Trophoblast cell (in vitro differentiated cells and primary cell): ENCODE measurements at regions not wholly inside any gene's neighbourhood (a gene's known extent, or its start where the extent isn't known, plus 50 kb on each side); places are given as distances from the start of the nearest gene placed in this dataset.

Experiments
- DNase-seq, 2 donors: peaks; one replicate each; pipeline ENCODE4 v3.0.0-alpha.2; 2016
- H2AFZ ChIP-seq: 2 replicates; pipeline ENCODE4 v1.6.1; 2013; ENCODE audit warnings: low read length, moderate library complexity, mild to moderate bottlenecking; ENCODE audit not compliant: insufficient read depth, poor library complexity
- H2AK5ac ChIP-seq: 2 replicates; pipeline ENCODE4 v1.6.1; 2013; ENCODE audit warnings: mild to moderate bottlenecking, low read length
- H2BK120ac ChIP-seq: 2 replicates; pipeline ENCODE4 v1.6.1; 2013; ENCODE audit warnings: low read length, mild to moderate bottlenecking, moderate library complexity; ENCODE audit not compliant: insufficient read depth, poor library complexity
- H2BK12ac ChIP-seq: 2 replicates; pipeline ENCODE4 v1.6.1; 2013; ENCODE audit warnings: mild to moderate bottlenecking, low read length, moderate library complexity
- H2BK5ac ChIP-seq: 2 replicates; pipeline ENCODE4 v1.6.1; 2013; ENCODE audit warnings: low read length, low read depth, moderate library complexity, mild to moderate bottlenecking; ENCODE audit not compliant: poor library complexity
- H3K14ac ChIP-seq: 2 replicates; pipeline ENCODE4 v1.6.1; 2013; ENCODE audit warnings: mild to moderate bottlenecking, low read length
- H3K18ac ChIP-seq: 2 replicates; pipeline ENCODE4 v1.6.1; 2013; ENCODE audit warnings: mild to moderate bottlenecking, low read length
- H3K23ac ChIP-seq: 2 replicates; pipeline ENCODE4 v1.6.1; 2013; ENCODE audit warnings: low read length
- H3K27ac ChIP-seq: 2 replicates; pipeline ENCODE4 v1.5.1; 2013; ENCODE audit warnings: low read depth, mild to moderate bottlenecking, inconsistent platforms, low read length, moderate library complexity
- H3K27me3 ChIP-seq: 2 replicates; pipeline ENCODE4 v1.6.1; 2013; ENCODE audit warnings: inconsistent platforms, mild to moderate bottlenecking, low read length, moderate library complexity; ENCODE audit not compliant: insufficient read depth
- H3K36me3 ChIP-seq, 2 experiments: 1 replicate in 1 of 2; 2 replicates in 1 of 2; pipeline ENCODE4 v1.6.1; 2013; ENCODE audit warnings: low read length in 2 of 2, mild to moderate bottlenecking in 2 of 2, moderate library complexity in 1 of 2; ENCODE audit not compliant: insufficient read depth in 2 of 2, control insufficient read depth in 1 of 2
- H3K4ac ChIP-seq: 2 replicates; pipeline ENCODE4 v1.6.1; 2013; ENCODE audit warnings: low read depth, mild to moderate bottlenecking, low read length, moderate library complexity
- H3K4me1 ChIP-seq, 2 experiments: 1 replicate in 1 of 2; 2 replicates in 1 of 2; pipeline ENCODE4 v1.6.1; 2013; ENCODE audit warnings: low read length in 2 of 2, mild to moderate bottlenecking in 2 of 2, moderate library complexity in 1 of 2; ENCODE audit not compliant: insufficient read depth in 2 of 2, control insufficient read depth in 1 of 2
- H3K4me2 ChIP-seq: 2 replicates; pipeline ENCODE4 v1.6.1; 2013; ENCODE audit warnings: inconsistent platforms, mild to moderate bottlenecking, low read length, moderate library complexity
- H3K4me3 ChIP-seq: 2 replicates; pipeline ENCODE4 v1.5.1; 2013; ENCODE audit warnings: mild to moderate bottlenecking, low read depth, low read length, inconsistent platforms
- H3K79me1 ChIP-seq: one replicate; pipeline ENCODE4 v1.6.1; 2013; ENCODE audit warnings: low read length
- H3K79me2 ChIP-seq: 2 replicates; pipeline ENCODE4 v1.6.1; 2013; ENCODE audit warnings: low read length, mild to moderate bottlenecking; ENCODE audit not compliant: control insufficient read depth, insufficient read depth, poor library complexity
- H3K9ac ChIP-seq: 2 replicates; pipeline ENCODE4 v1.6.1; 2013; ENCODE audit warnings: mild to moderate bottlenecking, low read length
- H3K9me3 ChIP-seq: 2 replicates; pipeline ENCODE4 v1.6.1; 2013; ENCODE audit warnings: low read depth, mild to moderate bottlenecking, control low read depth, inconsistent platforms, low read length; ENCODE audit not compliant: insufficient read depth
- H4K12ac ChIP-seq: 2 replicates; pipeline ENCODE4 v1.6.1; 2013; ENCODE audit warnings: low read depth, mild to moderate bottlenecking, low read length, moderate library complexity
- H4K8ac ChIP-seq: 2 replicates; pipeline ENCODE4 v1.6.1; 2013; ENCODE audit warnings: low read depth, mild to moderate bottlenecking, low read length, moderate library complexity
- H4K91ac ChIP-seq: one replicate; pipeline ENCODE4 v1.6.1; 2013; ENCODE audit warnings: low read depth, mild to moderate bottlenecking, low read length, moderate library complexity
- WGBS: extraction: QIAGEN DNeasy Blood & Tissue Kit; methylation state at CpG from one replicate; pipeline ENCODE4 v1.1.7; 2013; ENCODE audit warnings: missing lambda C conversion rate; ENCODE audit not compliant: insufficient read length, insufficient coverage; ENCODE audit errors: extremely low coverage; 5-methylcytosine and 5-hydroxymethylcytosine counted together

GRCh38 chr12:130222519-130223218, 60.4 kb downstream of the FZD10 start:
- H3K18ac ChIP-seq, result no peak overlapping the region
- H3K27ac ChIP-seq, result no peak overlapping the region
- no peak overlapping the region for H4K12ac ChIP-seq
- no peak overlapping the region for H4K8ac ChIP-seq
- no peak overlapping the region for H2BK120ac ChIP-seq
- H3K79me2 ChIP-seq, result no peaks in the 10 kb centered on the region
- no peak overlapping the region for H3K4me2 ChIP-seq
- H3K14ac ChIP-seq, result no peak overlapping the region
- no CpG with 5 or more reads among the region's 23 CpGs for WGBS
- no peaks in the 10 kb centered on the region for H3K36me3 ChIP-seq
- no peak overlapping the region for H3K9ac ChIP-seq
- H3K4me1 ChIP-seq, result no peaks in the 10 kb centered on the region
- no peak for DNase-seq
- peaks cover 6% of the 10 kb centered on the region for H3K27me3 ChIP-seq
- H2BK5ac ChIP-seq, result no peak overlapping the region
- H3K4me3 ChIP-seq, result no peak overlapping the region
- H2BK12ac ChIP-seq, result no peak overlapping the region
- H2AFZ ChIP-seq, result no peak overlapping the region
- H3K23ac ChIP-seq, result no peak overlapping the region
- no peak overlapping the region for H2AK5ac ChIP-seq
- no peak overlapping the region for H3K4ac ChIP-seq
- no peaks in the 10 kb centered on the region for H3K79me1 ChIP-seq
- H3K9me3 ChIP-seq, result peaks cover 9% of the 10 kb centered on the region
- H4K91ac ChIP-seq, result no peak overlapping the region

- no peak overlapping the region for H2AK5ac ChIP-seq
- no peak overlapping the region for H4K91ac ChIP-seq
- no peaks in the 10 kb centered on the region for H3K36me3 ChIP-seq
- H3K23ac ChIP-seq, result peak overlapping the region; percentile 12
- peaks cover 14% of the 10 kb centered on the region for H3K9me3 ChIP-seq
- no peak overlapping the region for H3K18ac ChIP-seq
- no peaks in the 10 kb centered on the region for H3K79me2 ChIP-seq
- H3K14ac ChIP-seq, result no peak overlapping the region
- no peak overlapping the region for H2AFZ ChIP-seq
- H3K4me1 ChIP-seq, result no peaks in the 10 kb centered on the region
- WGBS, result 100% methylated on average over 3 of the region's 6 CpGs
- H3K4ac ChIP-seq, result no peak overlapping the region
- no peak overlapping the region for H4K12ac ChIP-seq
- H2BK120ac ChIP-seq, result no peak overlapping the region
- no peak for DNase-seq
- no peak overlapping the region for H3K27ac ChIP-seq
- H3K4me2 ChIP-seq, result no peak overlapping the region
- H3K9ac ChIP-seq, result no peak overlapping the region
- H2BK12ac ChIP-seq, result no peak overlapping the region
- H3K4me3 ChIP-seq, result no peak overlapping the region
- no peak overlapping the region for H2BK5ac ChIP-seq
- peaks cover 6% of the 10 kb centered on the region for H3K27me3 ChIP-seq
- H4K8ac ChIP-seq, result no peak overlapping the region
- no peaks in the 10 kb centered on the region for H3K79me1 ChIP-seq
Observed at GRCh38 chr12:130223767-130224244, 61.5 kb downstream of the FZD10 start.

GRCh38 chr12:130224613-130225012, 62.3 kb downstream of the FZD10 start:
- H2BK120ac ChIP-seq, result no peak overlapping the region
- no peak overlapping the region for H2BK12ac ChIP-seq
- H3K4me1 ChIP-seq, result no peaks in the 10 kb centered on the region
- no peak overlapping the region for H3K14ac ChIP-seq
- H4K8ac ChIP-seq, result no peak overlapping the region
- DNase-seq, result no peak
- H3K9ac ChIP-seq, result no peak overlapping the region
- H3K9me3 ChIP-seq, result peaks cover 15% of the 10 kb centered on the region
- H3K79me2 ChIP-seq, result no peaks in the 10 kb centered on the region
- H3K36me3 ChIP-seq, result no peaks in the 10 kb centered on the region
- H4K91ac ChIP-seq, result no peak overlapping the region
- no peak overlapping the region for H3K4me3 ChIP-seq
- no peak overlapping the region for H3K18ac ChIP-seq
- no peak overlapping the region for H4K12ac ChIP-seq
- no peak overlapping the region for H2AK5ac ChIP-seq
- no peak overlapping the region for H3K4me2 ChIP-seq
- H3K27ac ChIP-seq, result no peak overlapping the region
- WGBS, result no CpG with 5 or more reads among the region's 14 CpGs
- H2BK5ac ChIP-seq, result no peak overlapping the region
- no peak overlapping the region for H2AFZ ChIP-seq
- H3K79me1 ChIP-seq, result no peaks in the 10 kb centered on the region
- no peak overlapping the region for H3K4ac ChIP-seq
- H3K27me3 ChIP-seq, result peaks cover 6% of the 10 kb centered on the region
- peak overlapping the region; percentile 54 for H3K23ac ChIP-seq

- Histone ChIP-seq H3K4me1 (no peaks in the 10 kb centered on the region), H4K8ac (no peak overlapping the region), H3K23ac (peak overlapping the region; percentile 72), H3K18ac (no peak overlapping the region), H3K27ac (no peak overlapping the region), H3K79me2 (no peaks in the 10 kb centered on the region), H2BK5ac (no peak overlapping the region), H3K9me3 (peaks cover 15% of the 10 kb centered on the region), H2BK120ac (no peak overlapping the region), H3K9ac (no peak overlapping the region), H3K4me3 (no peak overlapping the region), H2BK12ac (no peak overlapping the region), H3K4me2 (no peak overlapping the region), H2AK5ac (no peak overlapping the region), H3K4ac (no peak overlapping the region), H3K14ac (no peak overlapping the region), H3K27me3 (peaks cover 6% of the 10 kb centered on the region), H4K91ac (no peak overlapping the region), H3K79me1 (no peaks in the 10 kb centered on the region), H4K12ac (no peak overlapping the region), H2AFZ (no peak overlapping the region), H3K36me3 (no peaks in the 10 kb centered on the region)
- DNase-seq, result no peak
- no CpG with 5 or more reads among the region's 6 CpGs for WGBS
Observed at GRCh38 chr12:130225347-130225746, 63.1 kb downstream of the FZD10 start.
